Activated T-cell treated with anti-CD3 and anti-CD28 coated beads, Interleukin-2, amount 50 U/mL, for 72 hours (primary cell): ENCODE measurements at regions not wholly inside any gene's neighbourhood (a gene's known extent, or its start where the extent isn't known, plus 50 kb on each side); places are given as distances from the start of the nearest gene placed in this dataset.

Source experiments
- ATAC-seq, 2 donors: fragments of 150-1000 bp; cut with Tn5 transposase; replicated peaks in 1 of 2; 2 replicates each; pipeline ENCODE4 v1.10.0; 2021; ENCODE audit warnings: moderate library complexity in 2 of 2, mild to moderate bottlenecking in 1 of 2
- DNase-seq, 2 donors: peaks; one replicate each; pipeline ENCODE4 v3.0.0; 2021 to 2022; ENCODE audit warnings: mixed read lengths in 1 of 2
- H3K27ac Mint-ChIP-seq: one replicate; pipeline ENCODE4 v1.8.0; 2022; ENCODE audit warnings: mild to moderate bottlenecking, moderate library complexity, mixed read lengths
- H3K27me3 Mint-ChIP-seq: one replicate; pipeline ENCODE4 v1.8.0; 2022; ENCODE audit warnings: low read depth, mixed read lengths
- H3K36me3 Mint-ChIP-seq, 2 donors: one replicate each; pipeline ENCODE4 v1.8.0; 2022; ENCODE audit warnings: mixed read lengths in 2 of 2, mild to moderate bottlenecking in 1 of 2; ENCODE audit not compliant: insufficient read depth in 2 of 2
- H3K4me1 Mint-ChIP-seq: one replicate; pipeline ENCODE4 v1.8.0; 2022; ENCODE audit warnings: low read depth, mixed read lengths
- H3K4me3 Mint-ChIP-seq, 2 donors: one replicate each; pipeline ENCODE4 v1.8.0; 2022; ENCODE audit warnings: mild to moderate bottlenecking in 2 of 2, mixed read lengths in 2 of 2, moderate library complexity in 2 of 2
- H3K9me3 Mint-ChIP-seq, 2 donors: one replicate each; pipeline ENCODE4 v1.8.0; 2022; ENCODE audit warnings: mixed read lengths in 2 of 2

GRCh38 chr1:63143482-63143881, 178.9 kb upstream of the FOXD3 start:
- H3K4me3 Mint-ChIP-seq, result no peak overlapping the region
- H3K36me3 Mint-ChIP-seq, result peaks cover 0 to 1% of the 10 kb centered on the region in 2 donors

GRCh38 chr1:63147783-63148182, 174.6 kb upstream of the FOXD3 start:
- ATAC-seq (no peak), DNase-seq (no peak)
- no peak overlapping the region for H3K4me3 Mint-ChIP-seq
- peaks cover 0 to 1% of the 10 kb centered on the region in 2 donors for H3K36me3 Mint-ChIP-seq
- no peaks in the 10 kb centered on the region for H3K4me1 Mint-ChIP-seq
- H3K27me3 Mint-ChIP-seq, result peaks cover 17% of the 10 kb centered on the region
- peaks cover 3% of the 10 kb centered on the region in 2 donors for H3K9me3 Mint-ChIP-seq
- no peak overlapping the region for H3K27ac Mint-ChIP-seq

More at GRCh38 chr1:63143482-63143881, 178.9 kb upstream of the FOXD3 start:
- H3K4me1 Mint-ChIP-seq, result no peaks in the 10 kb centered on the region
- DNase-seq, result no peak
- ATAC-seq, result no peak
- H3K27ac Mint-ChIP-seq, result no peak overlapping the region
- H3K9me3 Mint-ChIP-seq, result peaks cover 3% of the 10 kb centered on the region in 2 donors
- peaks cover 6% of the 10 kb centered on the region for H3K27me3 Mint-ChIP-seq

- Mint-ChIP-seq H3K27ac (no peak overlapping the region), H3K27me3 (peaks cover 18% of the 10 kb centered on the region), H3K4me1 (no peaks in the 10 kb centered on the region), H3K9me3 (peaks cover under 1 to 3% of the 10 kb centered on the region in 2 donors), H3K4me3 (no peak overlapping the region), H3K36me3 (peaks cover 0 to 1% of the 10 kb centered on the region in 2 donors)
- DNase-seq (peak; percentile 6 to 18), ATAC-seq (no peak)
These were observed 173.3 kb upstream of the FOXD3 start for GRCh38 chr1:63148825-63149645.

- Mint-ChIP-seq H3K9me3 (no peaks in the 10 kb centered on the region), H3K27me3 (peaks cover 25% of the 10 kb centered on the region), H3K4me1 (no peaks in the 10 kb centered on the region), H3K4me3 (no peak overlapping the region), H3K27ac (no peak overlapping the region), H3K36me3 (no peaks in the 10 kb centered on the region)
- DNase-seq, result no peak
- ATAC-seq, result no peak
These were observed 169.8 kb upstream of the FOXD3 start for GRCh38 chr1:63152572-63152971.

- Mint-ChIP-seq H3K27ac (no peak overlapping the region), H3K36me3 (no peaks in the 10 kb centered on the region), H3K4me3 (no peak overlapping the region), H3K9me3 (no peaks in the 10 kb centered on the region), H3K4me1 (no peaks in the 10 kb centered on the region), H3K27me3 (peaks cover 25% of the 10 kb centered on the region)
- no peak for DNase-seq
- ATAC-seq, result no peak
These were observed 166.9 kb upstream of the FOXD3 start for GRCh38 chr1:63155437-63155836.

- Mint-ChIP-seq H3K36me3 (no peaks in the 10 kb centered on the region), H3K9me3 (no peaks in the 10 kb centered on the region), H3K4me3 (no peak overlapping the region), H3K4me1 (no peaks in the 10 kb centered on the region), H3K27me3 (peaks cover 15% of the 10 kb centered on the region), H3K27ac (no peak overlapping the region)
- DNase-seq, result no peak
- no peak for ATAC-seq
These were observed 165.3 kb upstream of the FOXD3 start for GRCh38 chr1:63157085-63157484.

GRCh38 chr1:63169057-63169456, 153.3 kb upstream of the FOXD3 start:
- H3K27me3 Mint-ChIP-seq, result peaks cover 14% of the 10 kb centered on the region
- ATAC-seq (no peak), DNase-seq (no peak)
- H3K4me3 Mint-ChIP-seq, result no peak overlapping the region
- no peak overlapping the region for H3K27ac Mint-ChIP-seq
- no peaks in the 10 kb centered on the region for H3K4me1 Mint-ChIP-seq
- no peaks in the 10 kb centered on the region for H3K36me3 Mint-ChIP-seq
- no peaks in the 10 kb centered on the region for H3K9me3 Mint-ChIP-seq

GRCh38 chr1:63173161-63173560, 149.2 kb upstream of the FOXD3 start:
- no peak for ATAC-seq
- no peaks in the 10 kb centered on the region for H3K36me3 Mint-ChIP-seq
- H3K27me3 Mint-ChIP-seq, result no peaks in the 10 kb centered on the region

GRCh38 chr1:63189677-63190076, 132.7 kb upstream of the FOXD3 start:
- Mint-ChIP-seq H3K36me3 (no peaks in the 10 kb centered on the region), H3K27me3 (no peaks in the 10 kb centered on the region), H3K4me3 (no peak overlapping the region), H3K9me3 (no peaks in the 10 kb centered on the region), H3K4me1 (no peaks in the 10 kb centered on the region), H3K27ac (no peak overlapping the region)
- no peak for DNase-seq
- no peak for ATAC-seq

More at GRCh38 chr1:63173161-63173560, 149.2 kb upstream of the FOXD3 start:
- no peak for DNase-seq
- Mint-ChIP-seq H3K9me3 (peaks cover 4 to 7% of the 10 kb centered on the region in 2 donors), H3K27ac (no peak overlapping the region), H3K4me3 (no peak overlapping the region), H3K4me1 (no peaks in the 10 kb centered on the region)

GRCh38 chr1:63190171-63190570, 132.2 kb upstream of the FOXD3 start:
- no peak overlapping the region for H3K27ac Mint-ChIP-seq

GRCh38 chr1:63198871-63199394, 123.4 kb upstream of the FOXD3 start:
- no peak for DNase-seq
- no peak for ATAC-seq
- Mint-ChIP-seq H3K4me1 (no peaks in the 10 kb centered on the region), H3K9me3 (no peaks in the 10 kb centered on the region), H3K27me3 (peaks cover 16% of the 10 kb centered on the region), H3K4me3 (no peak overlapping the region), H3K36me3 (no peaks in the 10 kb centered on the region), H3K27ac (no peak overlapping the region)

More at GRCh38 chr1:63190171-63190570, 132.2 kb upstream of the FOXD3 start:
- no peak for ATAC-seq
- Mint-ChIP-seq H3K9me3 (no peaks in the 10 kb centered on the region), H3K4me1 (no peaks in the 10 kb centered on the region), H3K36me3 (no peaks in the 10 kb centered on the region), H3K27me3 (no peaks in the 10 kb centered on the region), H3K4me3 (no peak overlapping the region)
- DNase-seq, result no peak

- H3K4me3 Mint-ChIP-seq, result no peak overlapping the region
- H3K27me3 Mint-ChIP-seq, result peaks cover 16% of the 10 kb centered on the region
- H3K27ac Mint-ChIP-seq, result no peak overlapping the region
- no peaks in the 10 kb centered on the region for H3K4me1 Mint-ChIP-seq
- no peaks in the 10 kb centered on the region for H3K36me3 Mint-ChIP-seq
- DNase-seq, result no peak
- ATAC-seq, result no peak
- H3K9me3 Mint-ChIP-seq, result no peaks in the 10 kb centered on the region
These were observed 122.5 kb upstream of the FOXD3 start for GRCh38 chr1:63199706-63200335.

GRCh38 chr1:63200676-63201075, 121.7 kb upstream of the FOXD3 start:
- no peak for ATAC-seq
- Mint-ChIP-seq H3K27me3 (peaks cover 16% of the 10 kb centered on the region), H3K27ac (no peak overlapping the region), H3K36me3 (no peaks in the 10 kb centered on the region), H3K9me3 (no peaks in the 10 kb centered on the region), H3K4me3 (no peak overlapping the region), H3K4me1 (no peaks in the 10 kb centered on the region)
- no peak for DNase-seq
